H1 (cell line): ENCODE measurements at regions not wholly inside any gene's neighbourhood (a gene's known extent, or its start where the extent isn't known, plus 50 kb on each side); places are given as distances from the start of the nearest gene placed in this dataset.
"Not testable (repeated sequence)": the region's sequence is repeated elsewhere in the genome, so short reads cannot be mapped to it uniquely, and the experiment has no call there.

Experiments used
- CTCF ChIA-PET: fragments of 300-600 bp; sonication (Branson Sonifier 250); formaldehyde crosslinking; loops from one replicate; lab custom pipeline; 2021; ENCODE audit not compliant: partially characterized antibody; lab: Charles Lee
- POLR2A ChIA-PET: fragments of 300-600 bp; sonication (Branson Sonifier 250); formaldehyde crosslinking; loops from one replicate; lab custom pipeline; 2021; ENCODE audit warnings: inconsistent platforms; ENCODE audit not compliant: partially characterized antibody; lab: Charles Lee
- DNase-seq, 2 experiments: peaks; one replicate each; pipeline versions ENCODE4 v3.0.0 to v3.0.0-alpha.2; 2010 to 2022; ENCODE audit warnings: low spot score in 2 of 2, low read depth in 1 of 2, mixed read lengths in 1 of 2
- FAIRE-seq: peaks from 2 replicates; lab custom pipeline; 2011; peaks lifted over from hg19 to GRCh38; lab: Jason Lieb, UNC
- H2AFZ ChIP-seq: 2 replicates; pipeline ENCODE4 v1.8.1; 2012; ENCODE audit warnings: low read length, inconsistent platforms
- H2AK5ac ChIP-seq: 2 replicates; pipeline ENCODE4 v1.6.1; 2013; ENCODE audit warnings: low read depth, low read length
- H2BK120ac ChIP-seq: replicated peaks from 2 replicates; pipeline ENCODE3; 2013; ENCODE audit warnings: low read depth, low read length, inconsistent platforms
- H2BK12ac ChIP-seq: 2 replicates; pipeline ENCODE4 v1.6.1; 2013; ENCODE audit warnings: low read depth, low read length
- H2BK15ac ChIP-seq: 2 replicates; pipeline ENCODE4 v1.6.1; 2013; ENCODE audit warnings: low read length
- H2BK20ac ChIP-seq: 2 replicates; pipeline ENCODE4 v1.6.1; 2013; ENCODE audit warnings: low read length
- H2BK5ac ChIP-seq: 2 replicates; pipeline ENCODE4 v1.6.1; 2013; ENCODE audit warnings: low read depth, low read length
- H3K14ac ChIP-seq: 2 replicates; pipeline ENCODE4 v1.6.1; 2013; ENCODE audit warnings: inconsistent platforms; ENCODE audit not compliant: insufficient read length
- H3K18ac ChIP-seq: 2 replicates; pipeline ENCODE4 v1.6.1; 2013; ENCODE audit warnings: low read length; ENCODE audit errors: extremely low read depth
- H3K23ac ChIP-seq: 2 replicates; pipeline ENCODE4 v1.6.1; 2013; ENCODE audit warnings: inconsistent platforms; ENCODE audit not compliant: insufficient read length
- H3K23me2 ChIP-seq: 2 replicates; pipeline ENCODE4 v1.6.1; 2013; ENCODE audit warnings: low read depth, low read length
- H3K27ac ChIP-seq: 2 replicates; pipeline ENCODE4 v1.6.1; 2011; ENCODE audit warnings: low read depth, low read length, inconsistent platforms
- H3K27me3 ChIP-seq, 4 experiments: replicated peaks in 1 of 4; 1 replicate in 1 of 4; 2 replicates in 3 of 4; pipeline versions ENCODE4 v1.6.1 to v1.8.1; 2011 to 2013; ENCODE audit warnings: low read length in 3 of 4, mild to moderate bottlenecking in 3 of 4, inconsistent platforms in 2 of 4, mixed read lengths in 2 of 4, moderate library complexity in 1 of 4; ENCODE audit not compliant: control insufficient read depth in 3 of 4, insufficient read depth in 3 of 4; ENCODE audit errors: extremely low read depth in 1 of 4
- H3K36me3 ChIP-seq, 4 experiments: 2 replicates each; pipeline versions ENCODE4 v1.6.1 to v1.8.1; 2011 to 2013; ENCODE audit warnings: mild to moderate bottlenecking in 4 of 4, low read length in 3 of 4, moderate library complexity in 2 of 4, control low read depth in 1 of 4, inconsistent platforms in 1 of 4; ENCODE audit not compliant: insufficient read depth in 4 of 4, control insufficient read depth in 2 of 4
- H3K4ac ChIP-seq: replicated peaks from 2 replicates; pipeline ENCODE3; 2013; ENCODE audit warnings: low read length, low read depth, mixed read lengths, inconsistent platforms; ENCODE audit not compliant: insufficient read length
- H3K4me1 ChIP-seq, 4 experiments: replicated peaks in 1 of 4; 1 replicate in 1 of 4; 2 replicates in 3 of 4; pipeline versions ENCODE4 v1.6.1 to v1.8.1; 2011 to 2013; ENCODE audit warnings: low read length in 3 of 4, inconsistent platforms in 2 of 4, mixed read lengths in 1 of 4; ENCODE audit not compliant: insufficient read depth in 4 of 4, control insufficient read depth in 3 of 4
- H3K4me2 ChIP-seq, 2 experiments: 2 replicates each; pipeline versions ENCODE4 v1.6.1 to v1.8.1; 2011 to 2013; ENCODE audit warnings: low read depth in 2 of 2, low read length in 2 of 2, control low read depth in 1 of 2, inconsistent platforms in 1 of 2, mild to moderate bottlenecking in 1 of 2; ENCODE audit not compliant: insufficient read depth in 1 of 2
- H3K4me3 ChIP-seq, 4 experiments: fragments of 200-600, 300-600 bp in 1 of 4; sonication (generic), shearing (Covaris generic), sonication (Bioruptor Twin) in 1 of 4; 2 replicates each; pipeline versions ENCODE4 v1.5.1 to v1.8.1; 2011 to 2016; ENCODE audit warnings: low read length in 4 of 4, low read depth in 3 of 4, control low read depth in 2 of 4, inconsistent platforms in 2 of 4, mild to moderate bottlenecking in 2 of 4, mixed read lengths in 1 of 4, moderate library complexity in 1 of 4; ENCODE audit not compliant: insufficient read depth in 2 of 4; ENCODE audit errors: extremely low read depth in 1 of 4
- H3K56ac ChIP-seq: replicated peaks from 2 replicates; pipeline ENCODE3; 2013; ENCODE audit warnings: low read depth, mild to moderate bottlenecking, mixed read lengths, low read length, inconsistent platforms; ENCODE audit not compliant: insufficient read length
- H3K79me1 ChIP-seq: 2 replicates; pipeline ENCODE4 v1.6.1; 2013; ENCODE audit warnings: low read depth, low read length, control low read depth
- H3K79me2 ChIP-seq, 2 experiments: 2 replicates each; pipeline versions ENCODE4 v1.6.1 to v1.8.1; 2012 to 2013; ENCODE audit warnings: low read length in 2 of 2, mild to moderate bottlenecking in 2 of 2, inconsistent platforms in 1 of 2; ENCODE audit not compliant: insufficient read depth in 2 of 2, control insufficient read depth in 1 of 2
- H3K9ac ChIP-seq, 4 experiments: replicated peaks in 1 of 4; 1 replicate in 1 of 4; 2 replicates in 3 of 4; pipeline versions ENCODE4 v1.6.1 to v1.8.1; 2011 to 2013; ENCODE audit warnings: low read depth in 3 of 4, low read length in 3 of 4, control low read depth in 2 of 4, mild to moderate bottlenecking in 2 of 4, moderate library complexity in 2 of 4, inconsistent platforms in 1 of 4; ENCODE audit errors: extremely low read depth in 1 of 4
- H3K9me3 ChIP-seq, 2 experiments: 2 replicates each; pipeline versions ENCODE4 v1.6.1 to v1.8.1; 2012 to 2013; ENCODE audit warnings: mild to moderate bottlenecking in 2 of 2, moderate library complexity in 2 of 2, control low read depth in 1 of 2, inconsistent platforms in 1 of 2, low read depth in 1 of 2, low read length in 1 of 2, mixed read lengths in 1 of 2; ENCODE audit not compliant: insufficient read depth in 2 of 2
- H4K20me1 ChIP-seq, 2 experiments: replicated peaks in 1 of 2; 2 replicates each; pipeline versions ENCODE3 to v1.8.1; 2011 to 2013; ENCODE audit warnings: inconsistent platforms in 2 of 2, low read length in 2 of 2, mild to moderate bottlenecking in 1 of 2; ENCODE audit not compliant: insufficient read depth in 2 of 2, control insufficient read depth in 1 of 2
- H4K5ac ChIP-seq: 2 replicates; pipeline ENCODE4 v1.6.1; 2013; ENCODE audit warnings: low read length, low read depth, mixed read lengths, inconsistent platforms; ENCODE audit not compliant: insufficient read length
- H4K8ac ChIP-seq: 2 replicates; pipeline ENCODE4 v1.8.0; 2013; ENCODE audit warnings: mild to moderate bottlenecking, moderate library complexity, low read length, inconsistent platforms; ENCODE audit not compliant: insufficient read depth; ENCODE audit errors: extremely low read depth
- H4K91ac ChIP-seq: replicated peaks from 2 replicates; pipeline ENCODE3; 2013; ENCODE audit warnings: low read length, mixed read lengths, inconsistent platforms; ENCODE audit not compliant: insufficient read length
- WGBS, 2 experiments: shearing (Covaris generic) in 1 of 2; methylation state at CpG; one replicate each; pipeline versions ENCODE4 v1.1.6 to v1.1.7; 2013 to 2015; ENCODE audit warnings: low lambda C conversion rate in 2 of 2, mixed read lengths in 2 of 2, inconsistent platforms in 1 of 2, low coverage in 1 of 2, missing lambda C conversion rate in 1 of 2; ENCODE audit not compliant: insufficient replicate concordance in 2 of 2, insufficient coverage in 1 of 2, insufficient read length in 1 of 2; ENCODE audit errors: extremely low coverage in 1 of 2, missing lambda C conversion rate in 1 of 2; 5-methylcytosine and 5-hydroxymethylcytosine counted together

DNA sequence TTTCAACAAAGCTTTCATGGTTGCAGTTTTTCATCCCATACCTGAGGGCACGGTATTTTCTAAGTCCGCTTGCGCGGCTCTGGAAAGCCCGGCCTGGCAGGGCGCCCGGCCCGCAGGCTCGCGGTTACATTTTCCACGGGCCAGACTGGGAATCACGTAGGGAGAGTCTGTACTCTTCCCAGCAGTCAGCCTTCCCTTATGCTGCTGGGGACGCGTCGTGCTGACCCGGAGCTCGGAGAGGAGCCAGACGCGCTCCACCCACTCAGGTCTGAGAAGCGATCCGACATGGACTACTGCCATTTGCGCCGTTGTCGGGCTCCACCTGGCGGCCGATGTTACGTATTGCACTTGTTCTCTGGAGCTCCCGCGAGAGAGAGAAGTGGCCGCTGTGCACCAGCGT lies 435.9 kb downstream of the SPATA31A1 start:
- FAIRE-seq, H3K14ac ChIP-seq, H2BK15ac ChIP-seq, H2AK5ac ChIP-seq, H3K9ac ChIP-seq, H4K8ac ChIP-seq, H4K5ac ChIP-seq, H3K9me3 ChIP-seq, H3K27ac ChIP-seq, H3K27me3 ChIP-seq, H2BK5ac ChIP-seq, H3K4ac ChIP-seq, H3K4me1 ChIP-seq, H3K18ac ChIP-seq, H4K91ac ChIP-seq, H3K79me2 ChIP-seq, H2BK20ac ChIP-seq, H2BK120ac ChIP-seq, H3K79me1 ChIP-seq, H2BK12ac ChIP-seq, H2AFZ ChIP-seq, POLR2A ChIA-PET, H3K56ac ChIP-seq, H3K23me2 ChIP-seq, CTCF ChIA-PET, H4K20me1 ChIP-seq, H3K23ac ChIP-seq, H3K36me3 ChIP-seq: not testable (repeated sequence)
- 21% methylated on average over 18 of the region's 31 CpGs; no CpG with 5 or more reads in 1 of the 2 experiments for WGBS, 2 experiments
- Histone ChIP-seq H3K4me2 (peak overlapping the region in 1 of 2 experiments; percentile 56; a peak in 2 of 4 replicates), H3K4me3 (peak overlapping the region in 2 of 4 experiments; percentile 15 to 42; a peak in 2 of 8 replicates)
- DNase-seq: peak in 1 of 2 experiments; percentile 76

GRCh38 chr9:39797935-39798334 lies 442.5 kb downstream of the SPATA31A1 start:
- H3K4me3 ChIP-seq, POLR2A ChIA-PET, DNase-seq, H2BK120ac ChIP-seq, H3K79me1 ChIP-seq, H2AFZ ChIP-seq, H3K9ac ChIP-seq, H3K23ac ChIP-seq, H3K4ac ChIP-seq, H2BK20ac ChIP-seq, H3K4me2 ChIP-seq, H3K56ac ChIP-seq, CTCF ChIA-PET, H2BK15ac ChIP-seq, H3K79me2 ChIP-seq, H3K36me3 ChIP-seq, H2BK12ac ChIP-seq, H3K27me3 ChIP-seq, H3K4me1 ChIP-seq, H4K20me1 ChIP-seq, H4K8ac ChIP-seq, H3K18ac ChIP-seq, H4K91ac ChIP-seq, H3K23me2 ChIP-seq, H3K27ac ChIP-seq, H2AK5ac ChIP-seq, FAIRE-seq, H4K5ac ChIP-seq, H3K9me3 ChIP-seq, H2BK5ac ChIP-seq, H3K14ac ChIP-seq: not testable (repeated sequence)
- 89% methylated on average over 1 of the region's 8 CpGs; no CpG with 5 or more reads in 1 of the 2 experiments for WGBS, 2 experiments
